K562 (cell line): ENCODE measurements at regions not wholly inside any gene's neighbourhood (a gene's known extent, or its start where the extent isn't known, plus 50 kb on each side); places are given as distances from the start of the nearest gene placed in this dataset.

Experiments used
- REST ChIP-seq, 2 experiments: fragments of 450-650 bp; formaldehyde crosslinking in 1 of 2; IDR thresholded peaks; 2 replicates each; pipeline versions ENCODE4 v1.4.0 to v1.6.1; 2014 to 2020; ENCODE audit warnings: mild to moderate bottlenecking in 2 of 2, borderline replicate concordance in 1 of 2, low read depth in 1 of 2
- SRSF3 ChIP-seq: fragments of 200-400 bp; formaldehyde crosslinking; IDR thresholded peaks from 2 replicates; pipeline ENCODE4 v1.6.1; 2016; ENCODE audit warnings: mild to moderate bottlenecking, low read length, moderate library complexity; ENCODE audit not compliant: insufficient read depth
- ZNF398 ChIP-seq: fragments of 250-450 bp; sonication (Bioruptor Pico); IDR thresholded peaks from 2 replicates; pipeline ENCODE4 v1.8.0; 2021; ENCODE audit warnings: moderate library complexity, mild to moderate bottlenecking, inconsistent platforms

- no peak for TF ChIP-seq ZNF398 (CRISPR knock-in tag)
- no peak for TF ChIP-seq SRSF3
- TF ChIP-seq REST (IDR thresholded peaks at IDR 0.05; ENCODE audit: borderline replicate concordance), result no peak
- no peak for TF ChIP-seq REST (CRISPR knock-in tag; IDR thresholded peaks at IDR 0.05; ENCODE audit: low read depth)
These were observed 1140.3 kb upstream of the DDX18 start for GRCh38 chr2:116674188-116674587.
